ENCODE measurements at regions not wholly inside any gene's neighbourhood (a gene's known extent, or its start where the extent isn't known, plus 50 kb on each side); places are given as distances from the start of the nearest gene placed in this dataset.
"Not testable (repeated sequence)": the region's sequence is repeated elsewhere in the genome, so short reads cannot be mapped to it uniquely, and the experiment has no call there.

GRCh38 chr7:119968411-119968810, 304.6 kb upstream of the KCND2 start:
- DNase-seq, result not testable (repeated sequence)

GRCh38 chr7:119969054-119969453, 303.9 kb upstream of the KCND2 start:
- no peak for DNase-seq

DNA sequence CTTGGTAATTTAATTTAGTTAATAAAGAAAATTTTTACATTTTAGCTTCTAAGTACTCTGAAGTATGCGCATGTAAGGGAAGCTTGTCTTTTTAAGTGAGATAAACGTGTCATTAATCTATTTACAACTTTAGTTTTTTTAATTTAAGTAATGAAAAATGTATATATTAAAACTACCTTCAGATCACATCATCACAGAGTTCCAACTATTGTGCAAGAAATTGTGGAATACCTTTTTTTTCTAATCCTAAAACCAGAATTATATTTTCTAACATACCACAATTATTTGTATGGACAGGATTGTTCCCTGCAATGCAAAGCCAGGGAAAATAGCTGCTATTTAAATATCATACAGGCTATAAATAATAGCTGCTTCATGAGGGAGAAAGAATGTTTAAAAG, 303.2 kb upstream of the KCND2 start:
- no peak for DNase-seq

GRCh38 chr7:119974972-119975371, 298.0 kb upstream of the KCND2 start:
- peak; percentile 26 for DNase-seq

- no peak for DNase-seq
These were observed 290.1 kb upstream of the KCND2 start for GRCh38 chr7:119982884-119983283.

GRCh38 chr7:119983468-119983867, 289.5 kb upstream of the KCND2 start:
- DNase-seq, result no peak

DNA sequence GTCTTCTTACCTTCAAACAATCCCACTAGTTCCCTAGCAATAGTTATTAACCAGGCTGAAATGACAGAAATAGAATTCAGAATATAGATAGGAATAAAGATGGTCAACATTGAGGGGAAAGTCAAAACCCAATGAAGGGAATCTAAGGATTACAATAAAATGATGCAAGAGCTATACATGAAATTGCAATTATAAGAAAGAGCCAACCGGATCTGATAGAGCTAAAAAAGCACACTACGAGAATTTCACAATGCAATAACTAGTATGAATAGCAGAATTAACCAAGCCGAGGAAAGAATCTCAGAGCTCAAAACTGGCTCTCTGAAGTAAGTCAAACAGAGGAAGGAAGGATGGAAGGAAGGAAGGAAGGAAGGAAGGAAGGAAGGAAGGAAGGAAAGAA, 288.7 kb upstream of the KCND2 start:
- DNase-seq, result no peak

DNA sequence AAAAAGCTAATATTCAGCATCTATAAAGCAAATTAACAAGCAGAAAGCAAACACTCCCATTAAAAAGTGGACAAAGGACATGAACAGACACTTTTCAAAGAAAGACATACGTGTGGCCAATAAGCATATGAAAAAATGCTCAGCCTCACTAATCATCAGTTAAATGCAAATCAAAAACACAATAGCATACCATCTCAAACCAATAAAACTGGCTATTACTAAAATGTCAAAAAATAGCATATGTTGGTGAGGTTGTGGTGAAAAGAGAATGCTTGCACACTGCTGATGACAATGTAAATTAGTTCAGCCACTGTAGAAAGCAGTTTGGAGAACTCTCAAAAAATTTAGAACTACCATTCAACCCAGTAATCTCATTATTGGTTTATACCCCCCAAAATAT, 284.6 kb upstream of the KCND2 start:
- DNase-seq, result no peak

DNA sequence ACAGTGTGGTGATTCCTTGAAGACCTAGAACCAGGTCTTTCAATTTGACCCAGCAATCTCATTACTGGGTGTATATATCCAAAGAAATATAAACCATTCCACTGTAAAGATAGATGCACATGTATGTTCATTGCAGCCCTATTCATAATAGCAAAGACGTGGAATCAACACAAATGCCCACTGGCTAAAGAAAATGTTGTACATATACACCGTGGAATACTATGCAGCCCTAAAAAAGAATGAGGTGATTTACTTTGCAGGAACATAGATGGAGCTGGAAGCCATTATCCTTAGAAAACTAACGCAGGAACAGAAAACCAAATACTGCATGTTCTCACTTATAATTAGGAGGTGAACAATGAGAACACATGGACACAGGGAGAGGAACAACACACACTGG, 278.0 kb upstream of the KCND2 start:
- DNase-seq, result no peak

DNA sequence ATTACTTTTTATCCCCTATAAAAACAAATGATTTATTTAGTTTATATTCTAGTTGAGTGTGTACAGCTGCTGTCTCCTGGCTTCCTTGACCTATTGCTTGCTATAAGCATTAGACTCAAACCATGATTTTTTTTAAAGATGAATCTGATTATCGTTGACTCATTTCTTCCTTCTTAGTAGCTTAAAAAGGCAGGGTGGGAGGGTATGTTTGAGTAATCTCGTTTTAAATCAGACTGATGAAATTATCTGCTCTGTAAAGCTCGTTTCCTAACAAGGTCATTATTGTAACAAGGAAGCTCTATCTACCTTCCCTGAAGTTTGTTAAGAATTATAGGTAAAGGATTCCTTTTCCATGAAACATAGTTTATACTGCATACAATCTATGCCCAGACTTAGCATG, 276.3 kb upstream of the KCND2 start:
- DNase-seq, result peak; percentile 18

- no peak for DNase-seq
These were observed 273.1 kb upstream of the KCND2 start for GRCh38 chr7:119999738-120000475.

DNA sequence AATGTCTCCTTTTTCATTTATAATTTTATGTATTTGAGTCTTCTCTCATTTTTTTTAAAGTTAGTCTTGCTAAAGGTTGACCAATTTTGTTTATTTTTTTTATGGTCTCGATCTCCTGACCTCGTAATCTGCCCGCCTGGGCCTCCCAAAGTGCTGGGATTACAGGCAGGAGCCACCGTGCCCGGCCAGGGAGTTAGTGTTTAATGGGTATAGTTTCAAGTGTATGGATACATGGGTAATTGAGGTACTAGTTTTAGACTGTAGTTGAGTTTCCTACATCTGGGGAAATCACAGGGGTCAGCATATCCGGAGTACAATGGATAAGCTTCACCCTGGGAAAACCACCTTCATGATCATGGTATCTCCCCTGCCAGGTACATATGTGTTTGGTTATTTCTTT, 267.3 kb upstream of the KCND2 start:
- DNase-seq, result no peak

DNA sequence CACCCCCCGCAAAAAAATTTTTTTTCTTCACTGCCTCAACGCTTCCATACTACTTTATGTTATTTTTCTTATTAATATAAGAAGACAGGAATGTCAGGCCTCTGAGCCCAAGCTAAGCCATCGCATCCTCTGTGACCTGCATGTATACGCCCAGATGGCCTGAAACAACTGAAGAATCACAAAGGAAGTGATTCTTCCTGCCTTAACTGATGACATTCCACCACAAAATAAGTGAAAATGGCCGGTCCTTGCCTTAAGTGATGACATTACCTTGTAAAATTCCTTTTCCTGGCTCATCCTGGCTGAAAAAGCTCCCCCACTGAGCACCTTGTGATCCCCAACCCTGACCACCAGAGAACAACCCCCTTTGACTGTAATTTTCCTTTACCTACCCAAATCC, 258.7 kb upstream of the KCND2 start:
- DNase-seq, result not testable (repeated sequence)

- DNase-seq, result no peak
These were observed 258.0 kb upstream of the KCND2 start for GRCh38 chr7:120014925-120015465.

GRCh38 chr7:120021085-120021484, 251.9 kb upstream of the KCND2 start:
- DNase-seq, result no peak

- no peak for DNase-seq
These were observed 249.3 kb upstream of the KCND2 start for GRCh38 chr7:120023494-120024167.

DNA sequence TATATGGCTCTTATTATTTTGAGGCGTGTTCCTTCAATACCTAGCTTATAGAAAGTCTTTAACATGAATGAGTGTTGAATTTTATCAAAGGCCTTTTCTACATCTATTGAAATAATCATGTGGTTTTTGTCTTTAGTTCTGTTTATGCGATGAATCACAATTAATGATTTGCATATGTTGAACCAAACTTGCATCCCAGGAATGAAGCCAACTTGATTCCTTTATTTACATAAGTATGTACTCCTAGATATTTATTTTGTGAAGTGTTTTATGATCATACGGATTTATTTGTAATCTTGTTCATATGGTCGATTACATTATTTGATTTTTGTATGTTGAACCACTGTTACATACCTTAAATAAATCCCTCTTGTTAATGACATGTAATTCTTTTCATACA, 244.3 kb upstream of the KCND2 start:
- DNase-seq, result no peak

GRCh38 chr7:120030876-120031275, 242.1 kb upstream of the KCND2 start:
- DNase-seq, result no peak

DNA sequence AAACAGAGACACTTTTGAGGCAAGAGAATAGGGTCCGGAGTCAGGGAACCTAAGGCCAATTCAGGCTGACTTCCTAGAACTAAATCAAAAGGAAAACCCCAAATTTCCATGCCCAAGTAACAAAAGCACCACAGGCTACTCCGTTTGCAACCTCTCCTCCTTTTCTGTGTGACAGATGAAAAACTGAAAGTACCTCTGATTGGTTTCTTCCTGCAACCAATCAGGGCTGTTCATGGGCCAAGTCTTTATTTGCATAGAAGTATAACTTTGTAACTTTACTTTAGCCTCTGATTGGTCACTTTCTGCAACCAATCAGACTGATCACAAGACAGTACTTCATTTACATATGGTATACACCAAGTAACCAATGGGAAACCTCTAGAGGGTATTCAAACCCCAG, 239.9 kb upstream of the KCND2 start:
- DNase-seq, result peak; percentile 74

- no peak for DNase-seq
These were observed 233.8 kb upstream of the KCND2 start for GRCh38 chr7:120039138-120039537.

DNA sequence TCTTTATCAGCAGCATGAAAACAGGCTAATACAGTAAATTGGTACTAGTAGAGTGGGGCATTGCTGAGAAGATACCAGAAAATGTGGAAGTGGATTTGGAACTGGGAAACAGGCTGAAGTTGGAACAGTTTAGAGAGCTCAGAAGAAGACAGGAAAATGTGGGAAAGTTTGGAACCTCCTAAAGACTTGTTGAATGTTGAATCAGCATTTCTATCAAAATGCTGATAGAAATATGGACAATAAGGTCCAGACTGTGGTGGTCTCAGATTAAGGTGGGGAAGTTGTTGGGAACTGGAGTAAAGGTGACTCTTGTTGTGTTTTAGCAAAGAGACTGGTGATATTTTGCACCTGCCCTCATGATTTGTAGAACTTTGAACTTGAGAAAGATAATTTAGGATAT, 231.2 kb upstream of the KCND2 start:
- DNase-seq, result no peak

GRCh38 chr7:120043250-120043649, 229.7 kb upstream of the KCND2 start:
- DNase-seq, result no peak

DNA sequence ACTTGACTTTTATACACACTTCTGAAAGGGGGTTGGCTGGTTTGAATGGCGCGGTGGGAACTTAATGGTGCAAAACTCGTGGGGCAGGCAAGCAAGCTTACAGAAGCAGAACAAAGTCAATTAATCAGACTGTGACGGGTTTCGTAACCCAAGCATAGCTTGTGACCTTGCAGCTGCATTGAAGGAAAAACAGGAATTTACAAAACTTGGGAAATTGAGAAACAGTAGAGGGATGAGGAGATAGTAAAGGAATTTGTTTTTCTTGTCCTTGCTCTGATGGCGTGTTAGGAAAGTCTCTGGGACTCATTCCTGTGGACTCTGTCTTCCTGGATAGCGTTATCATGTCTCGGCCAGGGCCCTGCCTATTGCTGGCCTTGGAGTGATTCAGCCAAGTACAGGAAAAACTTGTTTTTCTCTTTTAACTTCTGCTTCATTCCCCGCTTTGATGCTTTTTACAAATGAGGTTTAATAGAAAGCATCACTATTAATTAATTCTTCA, 220.0 kb upstream of the KCND2 start:
- DNase-seq, result no peak

DNA sequence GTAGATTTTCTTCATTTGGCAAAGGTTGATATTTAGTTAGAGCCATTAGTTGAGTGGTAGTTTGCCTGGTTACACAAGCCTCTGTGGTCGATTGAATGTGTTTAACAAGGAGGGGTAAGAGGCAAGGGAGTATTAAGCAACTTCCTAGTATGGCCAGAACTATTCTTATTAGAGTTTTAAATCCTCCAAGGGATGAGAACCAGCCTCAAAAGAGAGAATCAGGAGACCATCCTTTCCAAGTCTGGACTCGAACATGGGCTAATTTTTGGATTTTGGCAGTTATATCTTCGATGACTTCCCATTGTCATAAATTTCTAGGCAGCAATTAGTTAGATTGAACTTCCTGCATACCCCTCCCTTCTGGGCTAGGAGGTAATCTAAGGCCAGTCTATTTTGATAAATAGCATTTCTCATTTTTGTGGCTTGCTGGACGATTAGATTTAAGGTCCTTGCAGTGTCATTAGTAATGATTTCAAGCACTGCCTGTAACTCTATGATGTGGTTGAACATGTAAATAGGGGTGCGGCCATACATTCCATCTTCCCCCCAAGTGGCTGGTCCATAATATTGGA, 219.5 kb upstream of the KCND2 start:
- DNase-seq, result peak; percentile 2
